ENCODE measurements at regions not wholly inside any gene's neighbourhood (a gene's known extent, or its start where the extent isn't known, plus 50 kb on each side); places are given as distances from the start of the nearest gene placed in this dataset.

DNA sequence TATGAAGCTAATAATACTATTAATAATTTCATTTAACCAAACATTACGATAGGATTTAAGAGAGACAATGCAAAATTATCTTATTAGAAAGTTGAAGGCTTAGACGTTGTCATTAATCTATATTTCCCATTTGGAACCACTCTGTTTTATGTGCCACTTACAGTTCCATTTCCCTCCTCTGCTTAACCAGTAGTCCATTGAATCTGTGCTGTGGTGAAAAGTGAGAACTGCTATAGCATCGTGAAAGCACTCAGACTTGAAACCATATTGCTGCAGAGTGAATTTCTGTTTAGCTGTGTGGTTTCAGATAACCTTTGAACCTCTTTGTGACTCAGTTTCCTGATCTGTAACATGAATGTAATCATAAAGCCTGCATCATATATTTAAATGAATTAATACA is 2304.5 kb downstream of the MAT2B start:
- TF ChIP-seq, protein P1, sequence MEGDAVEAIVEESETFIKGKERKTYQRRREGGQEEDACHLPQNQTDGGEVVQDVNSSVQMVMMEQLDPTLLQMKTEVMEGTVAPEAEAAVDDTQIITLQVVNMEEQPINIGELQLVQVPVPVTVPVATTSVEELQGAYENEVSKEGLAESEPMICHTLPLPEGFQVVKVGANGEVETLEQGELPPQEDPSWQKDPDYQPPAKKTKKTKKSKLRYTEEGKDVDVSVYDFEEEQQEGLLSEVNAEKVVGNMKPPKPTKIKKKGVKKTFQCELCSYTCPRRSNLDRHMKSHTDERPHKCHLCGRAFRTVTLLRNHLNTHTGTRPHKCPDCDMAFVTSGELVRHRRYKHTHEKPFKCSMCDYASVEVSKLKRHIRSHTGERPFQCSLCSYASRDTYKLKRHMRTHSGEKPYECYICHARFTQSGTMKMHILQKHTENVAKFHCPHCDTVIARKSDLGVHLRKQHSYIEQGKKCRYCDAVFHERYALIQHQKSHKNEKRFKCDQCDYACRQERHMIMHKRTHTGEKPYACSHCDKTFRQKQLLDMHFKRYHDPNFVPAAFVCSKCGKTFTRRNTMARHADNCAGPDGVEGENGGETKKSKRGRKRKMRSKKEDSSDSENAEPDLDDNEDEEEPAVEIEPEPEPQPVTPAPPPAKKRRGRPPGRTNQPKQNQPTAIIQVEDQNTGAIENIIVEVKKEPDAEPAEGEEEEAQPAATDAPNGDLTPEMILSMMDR (IDR thresholded peaks at IDR 0.05), result no peak

DNA sequence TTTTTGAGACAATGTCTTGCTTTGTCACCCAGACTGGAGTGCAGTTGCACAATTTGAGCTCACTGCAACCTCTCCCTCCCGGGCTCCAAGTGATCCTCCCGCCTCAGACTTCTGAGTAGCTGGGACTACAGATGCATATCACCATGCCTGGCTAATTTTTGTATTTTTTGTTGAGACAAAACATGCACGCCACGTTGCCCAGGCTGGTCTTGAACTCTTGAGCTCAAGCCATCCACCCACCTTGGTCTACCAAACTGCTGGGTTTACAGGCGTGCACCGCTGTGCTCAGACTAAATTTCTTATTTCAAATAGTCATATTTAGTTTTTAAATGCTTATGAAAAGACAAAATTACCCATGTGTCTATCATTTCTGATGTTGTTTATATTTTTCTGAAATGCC is 2324.1 kb downstream of the MAT2B start:
- TF ChIP-seq, protein P1 (IDR thresholded peaks at IDR 0.05), result no peak

DNA sequence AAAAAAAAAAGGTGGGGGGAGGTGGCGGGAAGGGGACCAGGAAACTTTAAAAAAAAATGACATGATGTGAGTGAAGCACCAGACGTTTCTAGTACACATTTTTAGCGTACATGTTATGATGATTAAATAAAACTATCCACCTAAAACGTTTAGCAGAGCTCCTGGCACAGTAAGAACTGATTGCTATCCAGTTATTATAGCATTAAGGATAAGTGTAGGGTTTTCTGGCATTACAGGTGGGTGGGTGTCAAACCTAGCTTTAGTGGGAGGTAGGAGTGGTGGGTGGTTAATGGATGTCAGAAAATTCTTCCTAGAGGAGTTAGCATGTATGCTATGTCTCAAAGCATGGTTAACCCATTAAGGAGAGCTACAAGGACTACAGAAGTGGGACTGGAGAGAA is 2329.5 kb downstream of the MAT2B start:
- TF ChIP-seq, protein P1 (IDR thresholded peaks at IDR 0.05), result no peak

DNA sequence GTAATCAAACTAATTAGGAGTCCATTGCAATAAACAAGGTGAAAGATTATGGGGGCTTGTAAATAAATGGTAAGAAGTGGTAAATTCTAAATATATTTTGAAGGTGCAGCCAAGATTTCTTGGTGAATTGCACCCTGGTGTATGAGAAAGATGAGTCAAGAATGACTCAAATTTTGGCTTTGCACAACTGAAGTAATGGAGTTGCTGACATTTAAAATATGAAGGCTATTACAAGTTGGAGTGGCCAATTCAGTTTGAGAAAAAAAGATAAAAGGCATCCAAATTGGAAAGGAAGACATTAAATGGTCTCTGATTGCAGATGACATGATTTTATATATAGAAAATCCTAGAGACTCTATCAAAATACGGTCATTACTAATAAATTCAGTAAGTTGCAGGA is 2330.6 kb downstream of the MAT2B start:
- TF ChIP-seq, protein P1 (IDR thresholded peaks at IDR 0.05), result no peak

DNA sequence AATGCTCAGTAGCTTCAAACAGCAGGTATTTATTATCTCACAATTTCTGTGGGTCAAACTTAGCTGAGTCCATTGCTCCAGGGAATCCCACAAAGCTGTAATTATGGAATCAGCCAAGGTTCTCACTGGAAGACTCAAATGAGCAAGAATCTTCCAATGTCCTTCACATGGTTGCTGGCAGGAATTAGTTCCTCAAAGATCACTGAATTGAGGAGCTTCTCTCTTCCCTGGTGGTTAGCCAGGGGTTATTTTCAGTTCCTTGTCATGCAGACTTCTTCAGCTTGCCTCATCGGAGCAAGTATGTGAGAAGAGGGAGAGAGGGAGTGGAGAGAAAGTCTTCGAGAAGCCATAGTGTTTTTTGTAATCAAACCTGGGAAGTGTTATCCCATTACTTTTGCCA is 2331.9 kb downstream of the MAT2B start:
- TF ChIP-seq, protein P1 (IDR thresholded peaks at IDR 0.05), result no peak

DNA sequence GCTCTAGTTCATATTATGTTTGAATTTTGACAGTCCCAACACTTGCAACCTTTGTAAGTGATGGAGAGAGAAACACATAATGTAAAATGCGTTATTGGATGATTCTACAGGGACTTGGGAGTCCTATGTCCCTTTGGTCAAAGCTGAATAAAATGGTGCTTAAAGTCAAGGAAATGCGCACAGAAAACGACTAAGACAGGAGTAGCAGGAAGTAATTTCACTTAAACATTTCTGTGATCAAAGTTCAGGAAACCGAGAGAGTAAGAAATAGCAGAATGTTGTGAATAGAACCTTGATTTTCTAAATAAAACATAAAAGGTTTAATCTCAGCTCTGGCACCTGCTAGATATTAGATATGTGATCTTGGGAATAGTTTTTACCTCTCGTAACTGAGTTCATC is 2339.2 kb downstream of the MAT2B start:
- TF ChIP-seq, protein P1 (IDR thresholded peaks at IDR 0.05), result no peak

DNA sequence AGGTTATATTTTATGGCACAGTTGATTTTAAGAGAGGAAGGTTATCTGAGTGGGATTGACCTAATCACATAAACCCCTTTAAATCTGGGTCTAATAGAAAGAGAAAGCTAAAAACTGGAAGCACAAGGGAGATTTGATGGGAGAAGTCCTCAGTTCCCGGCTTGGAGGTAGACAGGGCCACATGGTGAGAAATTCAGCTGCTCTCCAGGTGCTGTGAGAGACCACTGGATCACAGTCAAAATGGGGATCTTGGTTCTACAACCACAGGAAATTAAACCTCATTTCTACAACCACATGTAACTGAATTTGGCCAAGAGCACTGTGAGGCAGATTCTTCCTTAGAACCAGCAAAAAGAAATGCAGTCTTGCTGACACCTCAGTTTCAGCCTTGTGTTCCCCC is 2352.7 kb downstream of the MAT2B start:
- TF ChIP-seq, protein P1 (IDR thresholded peaks at IDR 0.05), result no peak

DNA sequence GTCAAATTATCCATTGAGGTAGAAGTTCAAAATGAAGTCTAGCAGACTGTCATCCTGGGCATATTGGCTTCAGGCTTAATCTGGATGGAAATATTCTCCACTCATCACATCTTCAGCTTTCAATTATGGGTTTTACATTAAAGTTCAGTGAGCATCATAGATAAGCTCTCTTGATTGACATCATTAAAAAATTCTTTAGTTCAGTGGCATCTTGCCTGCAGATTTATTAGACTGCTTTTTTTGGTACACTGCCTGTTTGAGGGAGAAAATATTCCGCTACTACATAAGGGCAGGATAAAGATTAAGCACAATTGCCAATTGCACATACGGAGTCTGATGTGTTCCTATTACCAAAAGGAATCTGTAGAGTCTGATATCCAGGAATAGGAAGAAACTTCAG is 2353.8 kb downstream of the MAT2B start:
- TF ChIP-seq, protein P1 (IDR thresholded peaks at IDR 0.05), result no peak

All from LNCAP (cell line).